IMR-90 (cell line): ENCODE measurements at regions not wholly inside any gene's neighbourhood (a gene's known extent, or its start where the extent isn't known, plus 50 kb on each side); places are given as distances from the start of the nearest gene placed in this dataset.

Experiments
- ATAC-seq: fragments of 200-7000 bp; cut with Tn5 transposase; 2 replicates; pipeline ENCODE4 v1.9.1; 2020; ENCODE audit warnings: low read depth, mild to moderate bottlenecking, moderate library complexity
- BruUV-seq: library from RNA; stranded (reverse); fragments of 400-500 nt; replicated peaks from 2 replicates; lab custom pipeline; 2021; lab: Mats Ljungman, UMichigan
- CTCF ChIA-PET: fragments of 300-600 bp; formaldehyde crosslinking; extraction: SDS; loops from one replicate; lab custom pipeline; 2021; ENCODE audit warnings: antibody characterized with exemption; lab: Yijun Ruan, JAX
- POLR2A ChIA-PET: fragments of 300-600 bp; sonication (Branson Sonifier 250); formaldehyde crosslinking; loops from one replicate; lab custom pipeline; 2022; ENCODE audit warnings: antibody characterized with exemption; ENCODE audit not compliant: unreplicated experiment; lab: Charles Lee
- DNase-seq: peaks from one replicate; pipeline ENCODE4 v3.0.0; 2013
- H2AFZ ChIP-seq: replicated peaks from 2 replicates; pipeline ENCODE3; 2013; ENCODE audit warnings: low read length, mild to moderate bottlenecking; ENCODE audit not compliant: poor library complexity
- H2AK5ac ChIP-seq: 2 replicates; pipeline ENCODE4 v1.6.1; 2013; ENCODE audit warnings: low read depth, low read length, inconsistent platforms
- H2AK9ac ChIP-seq: replicated peaks from 2 replicates; pipeline ENCODE3; 2013; ENCODE audit warnings: mild to moderate bottlenecking, low read depth, low read length, moderate library complexity; ENCODE audit not compliant: poor library complexity
- H2BK120ac ChIP-seq: 2 replicates; pipeline ENCODE4 v1.6.1; 2013; ENCODE audit warnings: low read depth, low read length, inconsistent platforms
- H2BK15ac ChIP-seq: 3 replicates; pipeline ENCODE4 v1.6.1; 2013; ENCODE audit warnings: low read depth, low read length, inconsistent platforms
- H2BK20ac ChIP-seq: 2 replicates; pipeline ENCODE4 v1.6.1; 2013; ENCODE audit warnings: low read depth, mild to moderate bottlenecking, inconsistent platforms, low read length, moderate library complexity
- H2BK5ac ChIP-seq: 2 replicates; pipeline ENCODE4 v1.6.1; 2013; ENCODE audit warnings: mild to moderate bottlenecking, low read depth, low read length, inconsistent platforms; ENCODE audit not compliant: poor library complexity, severe bottlenecking
- H3K14ac ChIP-seq: replicated peaks from 2 replicates; pipeline ENCODE4 v1.6.1; 2013; ENCODE audit warnings: low read depth, low read length, inconsistent platforms
- H3K18ac ChIP-seq: 2 replicates; pipeline ENCODE4 v1.6.1; 2013; ENCODE audit warnings: low read depth, low read length, control low read depth
- H3K23ac ChIP-seq: 2 replicates; pipeline ENCODE4 v1.6.1; 2013; ENCODE audit warnings: low read depth, low read length, inconsistent platforms
- H3K27ac ChIP-seq: 2 replicates; pipeline ENCODE4 v1.5.1; 2013; ENCODE audit warnings: mild to moderate bottlenecking, control low read depth, low read length; ENCODE audit not compliant: insufficient read depth
- H3K27me3 ChIP-seq: 2 replicates; pipeline ENCODE4 v1.6.1; 2013; ENCODE audit warnings: low read length; ENCODE audit not compliant: control insufficient read depth, insufficient read depth
- H3K36me3 ChIP-seq: 2 replicates; pipeline ENCODE4 v1.6.1; 2013; ENCODE audit warnings: low read length, mixed read lengths; ENCODE audit not compliant: control insufficient read depth, insufficient read depth
- H3K4ac ChIP-seq: 2 replicates; pipeline ENCODE4 v1.6.1; 2013; ENCODE audit warnings: low read depth, low read length, inconsistent platforms
- H3K4me1 ChIP-seq: 2 replicates; pipeline ENCODE4 v1.6.1; 2013; ENCODE audit warnings: low read length, mixed read lengths; ENCODE audit not compliant: control insufficient read depth, insufficient read depth
- H3K4me2 ChIP-seq: 2 replicates; pipeline ENCODE4 v1.6.1; 2013; ENCODE audit warnings: low read depth, mild to moderate bottlenecking, control low read depth, low read length, moderate library complexity
- H3K4me3 ChIP-seq: 2 replicates; pipeline ENCODE4 v1.5.1; 2013; ENCODE audit warnings: low read depth, mild to moderate bottlenecking, control low read depth, low read length, moderate library complexity; ENCODE audit not compliant: insufficient read depth
- H3K56ac ChIP-seq: 2 replicates; pipeline ENCODE4 v1.6.1; 2013; ENCODE audit warnings: low read length, inconsistent platforms; ENCODE audit not compliant: insufficient read depth; ENCODE audit errors: extremely low read depth
- H3K79me1 ChIP-seq, 2 experiments: 2 replicates each; pipeline ENCODE4 v1.6.1; 2013; ENCODE audit warnings: low read length in 2 of 2, inconsistent platforms in 1 of 2, low read depth in 1 of 2
- H3K9ac ChIP-seq: 2 replicates; pipeline ENCODE4 v1.6.1; 2013; ENCODE audit warnings: low read depth, low read length, control low read depth
- H3K9me1 ChIP-seq: 2 replicates; pipeline ENCODE4 v1.6.1; 2013; ENCODE audit warnings: low read length, inconsistent platforms; ENCODE audit not compliant: insufficient read depth
- H3K9me3 ChIP-seq: 2 replicates; pipeline ENCODE4 v1.6.1; 2013; ENCODE audit warnings: low read length; ENCODE audit not compliant: control insufficient read depth, insufficient read depth
- H4K20me1 ChIP-seq: 2 replicates; pipeline ENCODE4 v1.6.1; 2013; ENCODE audit warnings: low read length, inconsistent platforms; ENCODE audit not compliant: insufficient read depth
- H4K5ac ChIP-seq: 2 replicates; pipeline ENCODE4 v1.6.1; 2013; ENCODE audit warnings: mild to moderate bottlenecking, low read depth, low read length, control low read depth
- H4K8ac ChIP-seq, 2 experiments: 2 replicates each; pipeline ENCODE4 v1.6.1; 2013; ENCODE audit warnings: low read depth in 2 of 2, low read length in 2 of 2, control low read depth in 1 of 2, inconsistent platforms in 1 of 2
- H4K91ac ChIP-seq: 2 replicates; pipeline ENCODE4 v1.6.1; 2013; ENCODE audit warnings: low read depth, low read length, inconsistent platforms; ENCODE audit not compliant: insufficient read depth
- BHLHE40 ChIP-seq: fragments of 150-350 bp; IDR thresholded peaks from 2 replicates; pipeline ENCODE4 v1.6.1; 2016; ENCODE audit warnings: mild to moderate bottlenecking, low read depth, low read length
- CEBPB ChIP-seq: IDR thresholded peaks from 2 replicates; pipeline ENCODE4 v1.6.1; 2012; ENCODE audit warnings: low read depth, low read length, improper control_type of control experiment
- CHD1 ChIP-seq: IDR thresholded peaks from 2 replicates; pipeline ENCODE4 v1.6.1; 2012; ENCODE audit warnings: low read depth, low read length, improper control_type of control experiment
- FOS ChIP-seq: fragments of 150-350 bp; IDR thresholded peaks from 2 replicates; pipeline ENCODE4 v1.6.1; 2016; ENCODE audit warnings: low read depth, low read length
- MAFK ChIP-seq: IDR thresholded peaks from 2 replicates; pipeline ENCODE4 v1.6.1; 2012; ENCODE audit warnings: low read depth, low read length, improper control_type of control experiment
- MAZ ChIP-seq: IDR thresholded peaks from 2 replicates; pipeline ENCODE4 v1.6.1; 2012; ENCODE audit warnings: low read depth, mild to moderate bottlenecking, low read length, improper control_type of control experiment, moderate library complexity, borderline replicate concordance
- MXI1 ChIP-seq: IDR thresholded peaks from 2 replicates; pipeline ENCODE4 v1.6.1; 2012; ENCODE audit warnings: low read depth, mild to moderate bottlenecking, low read length, moderate library complexity, borderline replicate concordance
- NFE2L2 ChIP-seq: fragments of 150-350 bp; IDR thresholded peaks from 2 replicates; pipeline ENCODE4 v1.6.1; 2016; ENCODE audit warnings: low read depth, mild to moderate bottlenecking, low read length
- POLR2A ChIP-seq: IDR thresholded peaks from 2 replicates; pipeline ENCODE4 v1.6.1; 2012; ENCODE audit warnings: mild to moderate bottlenecking, low read depth, low read length
- RAD21 ChIP-seq: IDR thresholded peaks from 2 replicates; pipeline ENCODE4 v1.6.1; 2012; ENCODE audit warnings: low read length, improper control_type of control experiment
- RFX5 ChIP-seq: IDR thresholded peaks from 2 replicates; pipeline ENCODE4 v1.8.0; 2012; ENCODE audit warnings: low read depth, mild to moderate bottlenecking, low read length, moderate library complexity
- SMC3 ChIP-seq: fragments of 150-350 bp; IDR thresholded peaks from 2 replicates; pipeline ENCODE4 v1.6.1; 2016; ENCODE audit warnings: low read depth, mild to moderate bottlenecking, antibody characterized with exemption, low read length, moderate library complexity
- WGBS, 2 experiments: methylation state at CpG; one replicate each; pipeline versions ENCODE4 v1.1.5 to v1.1.7; 2013; ENCODE audit warnings: missing lambda C conversion rate in 2 of 2; ENCODE audit not compliant: insufficient read length in 1 of 2; ENCODE audit errors: extremely low coverage in 2 of 2; 5-methylcytosine and 5-hydroxymethylcytosine counted together
- dilution Hi-C: fragments of 300-500 bp; cut with HindIII; formaldehyde crosslinking; loops from one replicate; pipeline ENCODE4 v1.14.3; 2018; ENCODE audit warnings: low sequenced_read_pairs; ENCODE audit not compliant: unreplicated experiment
- in situ Hi-C: fragments of 300-500 bp; cut with MboI; formaldehyde crosslinking; loops from 3 replicates; pipeline ENCODE4 v1.14.3; 2019; ENCODE audit warnings: low sequenced_read_pairs, inconsistent platforms, mixed read lengths
- intact Hi-C: fragments of 100-400 bp; cut with micrococcal nuclease; formaldehyde crosslinking; loops from 2 replicates; pipeline ENCODE4 v1.10.0; 2022
- TF ChIP-seq, protein P1 (sequence below): fragments of 150-350 bp; IDR thresholded peaks from 2 replicates; pipeline ENCODE4 v1.6.1; 2016; ENCODE audit warnings: low read depth, mild to moderate bottlenecking, low read length, moderate library complexity, borderline replicate concordance

DNA sequence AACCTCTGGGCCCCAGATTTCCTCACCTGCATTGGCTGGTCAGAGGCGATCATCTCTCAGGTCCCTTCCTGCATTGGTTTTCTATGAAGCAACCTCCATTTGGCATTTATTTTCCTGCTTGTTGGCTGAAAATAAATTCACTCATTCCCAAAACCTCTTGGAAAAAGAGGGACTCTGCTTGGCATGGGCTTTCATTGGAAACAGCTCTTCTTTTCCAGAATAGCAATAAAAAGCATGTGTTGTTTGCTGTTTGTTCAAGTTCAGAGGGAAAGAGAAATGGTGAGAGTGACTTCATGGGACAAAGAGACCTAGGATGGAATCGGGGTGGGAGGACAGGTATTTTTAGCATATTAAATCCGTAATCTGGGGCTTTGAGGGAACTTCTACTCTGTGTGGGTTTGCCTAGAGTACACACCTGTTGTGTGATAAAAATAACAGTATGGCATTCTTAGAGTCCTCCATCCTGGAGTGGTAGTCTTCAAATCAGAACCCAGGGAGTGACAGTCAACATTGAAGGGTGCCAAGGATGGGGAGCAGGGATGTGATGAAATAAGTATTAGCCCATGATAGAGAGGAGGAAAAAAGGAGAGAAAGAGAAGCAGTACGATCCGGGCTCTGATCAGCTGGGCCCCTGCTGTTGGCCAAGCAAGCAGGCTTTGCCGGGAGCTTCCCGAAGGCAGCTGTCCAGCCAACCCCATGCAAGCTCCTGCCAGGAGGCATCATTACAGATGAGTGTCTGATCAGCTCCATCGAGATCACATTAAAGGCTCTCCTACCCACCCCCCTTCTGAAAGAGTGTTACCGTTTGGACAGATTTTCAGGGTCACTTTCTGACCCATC lies 131.9 kb upstream of the NFIA start:
- Histone ChIP-seq H2AFZ (no peak overlapping the region), H2BK120ac (no peak overlapping the region), H2BK15ac (no peak overlapping the region), H4K20me1 (no peaks in the 10 kb centered on the region), H3K9ac (no peak overlapping the region), H4K8ac (no peak overlapping the region), H3K4me2 (no peak overlapping the region), H3K18ac (no peak overlapping the region), H3K14ac (no peak overlapping the region), H4K91ac (no peak overlapping the region), H4K5ac (no peak overlapping the region), H3K23ac (no peak overlapping the region), H3K56ac (no peak overlapping the region), H2AK9ac (no peak overlapping the region), H3K36me3 (no peaks in the 10 kb centered on the region), H3K4me3 (no peak overlapping the region), H3K4me1 (no peaks in the 10 kb centered on the region), H2AK5ac (no peak overlapping the region), H3K9me1 (no peaks in the 10 kb centered on the region), H3K4ac (no peak overlapping the region), H3K79me1 (no peaks in the 10 kb centered on the region), H3K9me3 (no peaks in the 10 kb centered on the region), H2BK20ac (no peak overlapping the region), H3K27me3 (no peaks in the 10 kb centered on the region; the same call in 1 of the 2 replicates), H3K27ac (no peak overlapping the region), H2BK5ac (no peak overlapping the region)
- ChIA-PET POLR2A (no interaction called here), CTCF (interaction anchor here (0.6 kb wide), 1 partner anchor 844 kb away, joined by 3 read pairs; no protein-coding TSS in a partner anchor)
- no TSS peak for BruUV-seq
- dilution Hi-C loops: no loop called here
- DNase-seq (no peak), ATAC-seq (no peak)
- 50% methylated on average over 1 of the region's 9 CpGs; no CpG with 5 or more reads in 1 of the 2 experiments for WGBS, 2 experiments
- TF ChIP-seq RFX5 (no peak), BHLHE40 (no peak), POLR2A (no peak), CHD1 (no peak), MAZ (no peak), NFE2L2 (no peak), SMC3 (no peak), CEBPB (no peak), MXI1 (no peak), FOS (no peak), RAD21 (no peak), MAFK (no peak)
- TF ChIP-seq, protein P1, sequence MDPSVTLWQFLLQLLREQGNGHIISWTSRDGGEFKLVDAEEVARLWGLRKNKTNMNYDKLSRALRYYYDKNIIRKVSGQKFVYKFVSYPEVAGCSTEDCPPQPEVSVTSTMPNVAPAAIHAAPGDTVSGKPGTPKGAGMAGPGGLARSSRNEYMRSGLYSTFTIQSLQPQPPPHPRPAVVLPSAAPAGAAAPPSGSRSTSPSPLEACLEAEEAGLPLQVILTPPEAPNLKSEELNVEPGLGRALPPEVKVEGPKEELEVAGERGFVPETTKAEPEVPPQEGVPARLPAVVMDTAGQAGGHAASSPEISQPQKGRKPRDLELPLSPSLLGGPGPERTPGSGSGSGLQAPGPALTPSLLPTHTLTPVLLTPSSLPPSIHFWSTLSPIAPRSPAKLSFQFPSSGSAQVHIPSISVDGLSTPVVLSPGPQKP: no peak
- in situ Hi-C loops: no loop called here
- intact Hi-C loops: no loop called here
